MCF 10A (cell line): ENCODE measurements at regions not wholly inside any gene's neighbourhood (a gene's known extent, or its start where the extent isn't known, plus 50 kb on each side); places are given as distances from the start of the nearest gene placed in this dataset.

Experiments used
- BruUV-seq: library from RNA; stranded (reverse); fragments of 400-500 nt; replicated peaks from 2 replicates; lab custom pipeline; 2021; lab: Mats Ljungman, UMichigan
- CTCF ChIA-PET: fragments of 300-600 bp; sonication (Branson Sonifier 250); formaldehyde crosslinking; extraction: SDS; loops from one replicate; lab custom pipeline; 2021; ENCODE audit warnings: antibody characterized with exemption, inconsistent platforms; lab: Yijun Ruan, JAX
- POLR2A ChIA-PET: fragments of 300-600, 350-650 bp; sonication (Branson Sonifier 250); formaldehyde crosslinking; extraction: SDS; loops from one replicate; lab custom pipeline; 2020; ENCODE audit warnings: antibody characterized with exemption, inconsistent platforms; lab: Yijun Ruan, JAX
- DNase-seq: peaks from one replicate; pipeline ENCODE4 v3.0.0-alpha.2; 2018; ENCODE audit not compliant: unreplicated experiment
- H3K27ac Mint-ChIP-seq: one replicate; pipeline ENCODE4 v1.8.0; 2022; ENCODE audit warnings: mild to moderate bottlenecking, low read depth, mixed read lengths; ENCODE audit not compliant: unreplicated experiment
- H3K27me3 Mint-ChIP-seq: one replicate; pipeline ENCODE4 v1.8.0; 2022; ENCODE audit warnings: mixed read lengths; ENCODE audit not compliant: insufficient read depth, unreplicated experiment
- H3K36me3 Mint-ChIP-seq: one replicate; pipeline ENCODE4 v1.8.0; 2022; ENCODE audit warnings: mild to moderate bottlenecking, moderate library complexity, mixed read lengths; ENCODE audit not compliant: insufficient read depth, unreplicated experiment
- H3K4me1 Mint-ChIP-seq: one replicate; pipeline ENCODE4 v1.8.0; 2022; ENCODE audit warnings: mixed read lengths; ENCODE audit not compliant: insufficient read depth, unreplicated experiment
- H3K4me3 Mint-ChIP-seq: one replicate; pipeline ENCODE4 v1.8.0; 2022; ENCODE audit warnings: mild to moderate bottlenecking, moderate library complexity, mixed read lengths; ENCODE audit not compliant: unreplicated experiment
- H3K9me3 Mint-ChIP-seq: one replicate; pipeline ENCODE4 v1.8.0; 2022; ENCODE audit warnings: mixed read lengths; ENCODE audit not compliant: unreplicated experiment
- intact Hi-C: fragments of 100-400 bp; cut with micrococcal nuclease; formaldehyde crosslinking; loops from 2 replicates; pipeline ENCODE4 v1.14.1; 2022
- TF ChIP-seq, protein P1 (sequence below): fragments of 200-600 bp; IDR thresholded peaks from one replicate; pipeline ENCODE4 v1.8.0; 2022; ENCODE audit warnings: antibody characterized with exemption, mild to moderate bottlenecking; ENCODE audit not compliant: unreplicated experiment

DNA sequence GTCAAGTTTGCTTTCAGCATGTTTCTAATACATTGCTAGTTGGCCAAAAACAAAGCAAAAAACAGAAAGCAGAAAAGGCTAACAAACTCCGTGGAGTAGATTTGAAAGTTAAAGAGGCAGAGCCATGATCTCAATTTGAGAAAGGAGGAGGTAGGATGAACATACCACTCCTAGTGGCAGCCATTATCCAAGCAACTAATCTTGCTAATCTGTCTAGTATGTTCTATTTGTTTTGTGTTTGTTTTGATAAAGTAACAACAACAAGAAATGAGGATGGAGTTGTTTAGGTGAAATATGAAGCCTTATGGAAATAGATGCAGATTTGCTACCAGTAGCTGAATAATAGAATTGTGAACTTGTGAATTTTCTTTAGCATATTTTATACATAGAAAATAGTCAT is 295.5 kb upstream of the PRDM1 start:
- Mint-ChIP-seq H3K27me3 (no peaks in the 10 kb centered on the region), H3K4me1 (peaks cover 5% of the 10 kb centered on the region), H3K36me3 (no peaks in the 10 kb centered on the region), H3K27ac (no peak overlapping the region), H3K4me3 (no peak overlapping the region), H3K9me3 (no peaks in the 10 kb centered on the region)
- DNase-seq = no peak
- ChIA-PET CTCF (no interaction called here), POLR2A (interaction anchor here (1.0 kb wide), 1 partner anchor 11 kb away, joined by 4 read pairs; no protein-coding TSS in a partner anchor)
- intact Hi-C loops = no loop called here
- TF ChIP-seq, protein P1, sequence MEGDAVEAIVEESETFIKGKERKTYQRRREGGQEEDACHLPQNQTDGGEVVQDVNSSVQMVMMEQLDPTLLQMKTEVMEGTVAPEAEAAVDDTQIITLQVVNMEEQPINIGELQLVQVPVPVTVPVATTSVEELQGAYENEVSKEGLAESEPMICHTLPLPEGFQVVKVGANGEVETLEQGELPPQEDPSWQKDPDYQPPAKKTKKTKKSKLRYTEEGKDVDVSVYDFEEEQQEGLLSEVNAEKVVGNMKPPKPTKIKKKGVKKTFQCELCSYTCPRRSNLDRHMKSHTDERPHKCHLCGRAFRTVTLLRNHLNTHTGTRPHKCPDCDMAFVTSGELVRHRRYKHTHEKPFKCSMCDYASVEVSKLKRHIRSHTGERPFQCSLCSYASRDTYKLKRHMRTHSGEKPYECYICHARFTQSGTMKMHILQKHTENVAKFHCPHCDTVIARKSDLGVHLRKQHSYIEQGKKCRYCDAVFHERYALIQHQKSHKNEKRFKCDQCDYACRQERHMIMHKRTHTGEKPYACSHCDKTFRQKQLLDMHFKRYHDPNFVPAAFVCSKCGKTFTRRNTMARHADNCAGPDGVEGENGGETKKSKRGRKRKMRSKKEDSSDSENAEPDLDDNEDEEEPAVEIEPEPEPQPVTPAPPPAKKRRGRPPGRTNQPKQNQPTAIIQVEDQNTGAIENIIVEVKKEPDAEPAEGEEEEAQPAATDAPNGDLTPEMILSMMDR = no peak
- BruUV-seq = no TSS peak

DNA sequence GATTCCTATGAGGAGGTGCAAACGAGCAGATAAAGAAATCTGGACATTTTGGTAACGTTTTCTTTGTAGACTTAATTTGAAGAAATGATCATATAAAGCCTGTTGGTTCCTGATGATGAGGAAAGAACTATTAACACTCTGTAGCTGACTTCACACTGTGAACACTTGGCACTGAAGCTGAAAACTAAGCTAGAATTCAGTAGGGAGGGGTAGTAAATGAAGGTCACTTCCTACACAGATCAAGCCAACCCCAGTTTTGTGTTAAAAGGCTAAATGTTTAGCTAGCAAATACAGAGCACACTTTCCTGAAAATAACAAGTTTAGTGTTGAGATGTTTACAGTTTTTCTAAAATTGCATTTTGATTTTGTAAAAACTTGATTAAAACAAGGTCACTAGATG is 296.2 kb upstream of the PRDM1 start:
- no peaks in the 10 kb centered on the region for H3K9me3 Mint-ChIP-seq
- ChIA-PET POLR2A (interaction anchor here (0.9 kb wide), 1 partner anchor 10 kb away, joined by 3 read pairs; no protein-coding TSS in a partner anchor), CTCF (no interaction called here)
- no peaks in the 10 kb centered on the region for H3K27me3 Mint-ChIP-seq
- H3K4me3 Mint-ChIP-seq = no peak overlapping the region
- intact Hi-C loops = no loop called here
- peaks cover 5% of the 10 kb centered on the region for H3K4me1 Mint-ChIP-seq
- BruUV-seq = no TSS peak
- no peak overlapping the region for H3K27ac Mint-ChIP-seq
- H3K36me3 Mint-ChIP-seq = no peaks in the 10 kb centered on the region
- DNase-seq = no peak
- TF ChIP-seq, protein P1 = no peak

DNA sequence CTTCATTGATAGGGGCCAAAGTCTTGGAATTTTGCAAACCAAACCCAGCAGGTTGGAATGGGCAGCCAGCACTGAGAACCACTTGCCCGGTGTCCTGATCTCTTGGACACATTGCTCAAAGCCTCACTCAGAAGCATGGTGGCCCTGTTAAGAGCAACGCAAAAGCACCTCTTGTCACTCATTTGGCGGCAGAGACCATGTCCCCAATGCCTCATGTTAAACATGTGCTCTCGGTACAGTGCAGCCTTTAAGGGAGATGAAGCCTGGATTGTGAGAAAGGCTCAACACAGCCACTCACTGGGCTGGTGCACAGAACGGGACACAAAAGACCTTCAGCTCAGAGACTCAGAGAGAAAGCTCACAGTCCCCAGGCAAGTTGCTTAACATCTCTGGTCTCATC is 298.4 kb upstream of the PRDM1 start:
- H3K4me3 Mint-ChIP-seq = no peak overlapping the region
- H3K27ac Mint-ChIP-seq = no peak overlapping the region
- no peak for DNase-seq
- BruUV-seq = no TSS peak
- intact Hi-C loops = no loop called here
- POLR2A ChIA-PET = interaction anchor here (0.6 kb wide), 1 partner anchor 184 kb away, joined by 3 read pairs; no protein-coding TSS in a partner anchor
- CTCF ChIA-PET = interaction anchor here (1.0 to 1.5 kb wide), 2 partner anchors 16 to 436 kb away, joined by 3 to 5 read pairs; no protein-coding TSS in a partner anchor
- no peaks in the 10 kb centered on the region for H3K4me1 Mint-ChIP-seq
- no peaks in the 10 kb centered on the region for H3K27me3 Mint-ChIP-seq
- no peaks in the 10 kb centered on the region for H3K9me3 Mint-ChIP-seq
- H3K36me3 Mint-ChIP-seq = no peaks in the 10 kb centered on the region
- TF ChIP-seq, protein P1 = no peak

DNA sequence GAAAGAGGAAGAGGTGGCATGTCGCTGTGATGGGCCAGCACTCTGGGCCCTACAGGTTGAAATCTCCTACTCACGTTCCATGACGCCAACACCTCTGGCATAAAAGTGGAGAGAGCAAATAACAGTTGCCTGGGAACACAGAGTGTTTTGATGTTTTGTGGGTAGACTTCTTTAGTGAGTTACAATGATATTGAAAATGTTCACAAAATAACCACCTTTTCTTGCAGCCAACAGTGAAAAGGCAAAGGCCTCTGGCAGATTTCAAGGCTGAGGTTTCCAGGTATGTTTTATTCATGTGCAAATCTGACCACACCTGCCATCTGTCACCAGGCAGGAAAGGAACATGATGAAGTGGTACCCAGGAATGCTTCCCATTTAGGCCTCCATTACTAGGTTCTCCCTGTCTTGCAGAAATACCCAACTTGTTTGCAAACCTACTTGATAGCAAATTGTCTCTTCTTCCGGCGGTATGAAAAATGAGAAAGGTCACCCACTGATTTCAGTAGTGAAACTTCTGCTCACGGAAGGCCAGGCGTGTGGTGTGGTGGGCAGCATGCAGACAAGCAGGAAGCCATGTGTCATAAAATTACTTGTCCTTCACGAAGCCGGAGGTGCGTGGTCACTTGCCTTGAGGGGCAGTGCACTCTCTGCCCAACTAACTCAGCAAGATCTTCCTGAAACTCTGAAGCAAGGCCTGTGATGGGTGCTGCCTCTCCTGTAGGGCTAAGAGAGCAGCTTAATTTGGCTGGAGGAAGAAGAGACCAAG is 299.1 kb upstream of the PRDM1 start:
- ChIA-PET POLR2A (no interaction called here), CTCF (interaction anchor here (1.0 kb wide), 1 partner anchor 436 kb away, joined by 5 read pairs; no protein-coding TSS in a partner anchor)
- DNase-seq = no peak
- H3K36me3 Mint-ChIP-seq = no peaks in the 10 kb centered on the region
- H3K27ac Mint-ChIP-seq = no peak overlapping the region
- H3K27me3 Mint-ChIP-seq = no peaks in the 10 kb centered on the region
- H3K9me3 Mint-ChIP-seq = no peaks in the 10 kb centered on the region
- BruUV-seq = no TSS peak
- H3K4me3 Mint-ChIP-seq = no peak overlapping the region
- H3K4me1 Mint-ChIP-seq = no peaks in the 10 kb centered on the region
- TF ChIP-seq, protein P1 = no peak
- intact Hi-C loops = no loop called here
